IMR-90 (cell line): ENCODE measurements at regions not wholly inside any gene's neighbourhood (a gene's known extent, or its start where the extent isn't known, plus 50 kb on each side); places are given as distances from the start of the nearest gene placed in this dataset.

Source experiments
- ATAC-seq: fragments of 200-7000 bp; cut with Tn5 transposase; 2 replicates; pipeline ENCODE4 v1.9.1; 2020; ENCODE audit warnings: low read depth, mild to moderate bottlenecking, moderate library complexity
- BruUV-seq: library from RNA; stranded (reverse); fragments of 400-500 nt; replicated peaks from 2 replicates; lab custom pipeline; 2021; lab: Mats Ljungman, UMichigan
- CTCF ChIA-PET: fragments of 300-600 bp; formaldehyde crosslinking; extraction: SDS; loops from one replicate; lab custom pipeline; 2021; ENCODE audit warnings: antibody characterized with exemption; lab: Yijun Ruan, JAX
- POLR2A ChIA-PET: fragments of 300-600 bp; sonication (Branson Sonifier 250); formaldehyde crosslinking; loops from one replicate; lab custom pipeline; 2022; ENCODE audit warnings: antibody characterized with exemption; ENCODE audit not compliant: unreplicated experiment; lab: Charles Lee
- DNase-seq: peaks from one replicate; pipeline ENCODE4 v3.0.0; 2013
- H2AFZ ChIP-seq: replicated peaks from 2 replicates; pipeline ENCODE3; 2013; ENCODE audit warnings: low read length, mild to moderate bottlenecking; ENCODE audit not compliant: poor library complexity
- H2AK5ac ChIP-seq: 2 replicates; pipeline ENCODE4 v1.6.1; 2013; ENCODE audit warnings: low read depth, low read length, inconsistent platforms
- H2AK9ac ChIP-seq: replicated peaks from 2 replicates; pipeline ENCODE3; 2013; ENCODE audit warnings: mild to moderate bottlenecking, low read depth, low read length, moderate library complexity; ENCODE audit not compliant: poor library complexity
- H2BK120ac ChIP-seq: 2 replicates; pipeline ENCODE4 v1.6.1; 2013; ENCODE audit warnings: low read depth, low read length, inconsistent platforms
- H2BK15ac ChIP-seq: 3 replicates; pipeline ENCODE4 v1.6.1; 2013; ENCODE audit warnings: low read depth, low read length, inconsistent platforms
- H2BK20ac ChIP-seq: 2 replicates; pipeline ENCODE4 v1.6.1; 2013; ENCODE audit warnings: low read depth, mild to moderate bottlenecking, inconsistent platforms, low read length, moderate library complexity
- H2BK5ac ChIP-seq: 2 replicates; pipeline ENCODE4 v1.6.1; 2013; ENCODE audit warnings: mild to moderate bottlenecking, low read depth, low read length, inconsistent platforms; ENCODE audit not compliant: poor library complexity, severe bottlenecking
- H3K14ac ChIP-seq: replicated peaks from 2 replicates; pipeline ENCODE4 v1.6.1; 2013; ENCODE audit warnings: low read depth, low read length, inconsistent platforms
- H3K18ac ChIP-seq: 2 replicates; pipeline ENCODE4 v1.6.1; 2013; ENCODE audit warnings: low read depth, low read length, control low read depth
- H3K23ac ChIP-seq: 2 replicates; pipeline ENCODE4 v1.6.1; 2013; ENCODE audit warnings: low read depth, low read length, inconsistent platforms
- H3K27ac ChIP-seq: 2 replicates; pipeline ENCODE4 v1.5.1; 2013; ENCODE audit warnings: mild to moderate bottlenecking, control low read depth, low read length; ENCODE audit not compliant: insufficient read depth
- H3K27me3 ChIP-seq: 2 replicates; pipeline ENCODE4 v1.6.1; 2013; ENCODE audit warnings: low read length; ENCODE audit not compliant: control insufficient read depth, insufficient read depth
- H3K36me3 ChIP-seq: 2 replicates; pipeline ENCODE4 v1.6.1; 2013; ENCODE audit warnings: low read length, mixed read lengths; ENCODE audit not compliant: control insufficient read depth, insufficient read depth
- H3K4ac ChIP-seq: 2 replicates; pipeline ENCODE4 v1.6.1; 2013; ENCODE audit warnings: low read depth, low read length, inconsistent platforms
- H3K4me1 ChIP-seq: 2 replicates; pipeline ENCODE4 v1.6.1; 2013; ENCODE audit warnings: low read length, mixed read lengths; ENCODE audit not compliant: control insufficient read depth, insufficient read depth
- H3K4me2 ChIP-seq: 2 replicates; pipeline ENCODE4 v1.6.1; 2013; ENCODE audit warnings: low read depth, mild to moderate bottlenecking, control low read depth, low read length, moderate library complexity
- H3K4me3 ChIP-seq: 2 replicates; pipeline ENCODE4 v1.5.1; 2013; ENCODE audit warnings: low read depth, mild to moderate bottlenecking, control low read depth, low read length, moderate library complexity; ENCODE audit not compliant: insufficient read depth
- H3K56ac ChIP-seq: 2 replicates; pipeline ENCODE4 v1.6.1; 2013; ENCODE audit warnings: low read length, inconsistent platforms; ENCODE audit not compliant: insufficient read depth; ENCODE audit errors: extremely low read depth
- H3K79me1 ChIP-seq, 2 experiments: 2 replicates each; pipeline ENCODE4 v1.6.1; 2013; ENCODE audit warnings: low read length in 2 of 2, inconsistent platforms in 1 of 2, low read depth in 1 of 2
- H3K9ac ChIP-seq: 2 replicates; pipeline ENCODE4 v1.6.1; 2013; ENCODE audit warnings: low read depth, low read length, control low read depth
- H3K9me1 ChIP-seq: 2 replicates; pipeline ENCODE4 v1.6.1; 2013; ENCODE audit warnings: low read length, inconsistent platforms; ENCODE audit not compliant: insufficient read depth
- H3K9me3 ChIP-seq: 2 replicates; pipeline ENCODE4 v1.6.1; 2013; ENCODE audit warnings: low read length; ENCODE audit not compliant: control insufficient read depth, insufficient read depth
- H4K20me1 ChIP-seq: 2 replicates; pipeline ENCODE4 v1.6.1; 2013; ENCODE audit warnings: low read length, inconsistent platforms; ENCODE audit not compliant: insufficient read depth
- H4K5ac ChIP-seq: 2 replicates; pipeline ENCODE4 v1.6.1; 2013; ENCODE audit warnings: mild to moderate bottlenecking, low read depth, low read length, control low read depth
- H4K8ac ChIP-seq, 2 experiments: 2 replicates each; pipeline ENCODE4 v1.6.1; 2013; ENCODE audit warnings: low read depth in 2 of 2, low read length in 2 of 2, control low read depth in 1 of 2, inconsistent platforms in 1 of 2
- H4K91ac ChIP-seq: 2 replicates; pipeline ENCODE4 v1.6.1; 2013; ENCODE audit warnings: low read depth, low read length, inconsistent platforms; ENCODE audit not compliant: insufficient read depth
- BHLHE40 ChIP-seq: fragments of 150-350 bp; IDR thresholded peaks from 2 replicates; pipeline ENCODE4 v1.6.1; 2016; ENCODE audit warnings: mild to moderate bottlenecking, low read depth, low read length
- CTCF ChIP-seq: conservative IDR thresholded peaks from 2 replicates; pipeline ENCODE4 v1.5.1; 2012; ENCODE audit warnings: mild to moderate bottlenecking, low read depth, low read length, improper control_type of control experiment
- FOS ChIP-seq: fragments of 150-350 bp; IDR thresholded peaks from 2 replicates; pipeline ENCODE4 v1.6.1; 2016; ENCODE audit warnings: low read depth, low read length
- MAFK ChIP-seq: IDR thresholded peaks from 2 replicates; pipeline ENCODE4 v1.6.1; 2012; ENCODE audit warnings: low read depth, low read length, improper control_type of control experiment
- NFE2L2 ChIP-seq: fragments of 150-350 bp; IDR thresholded peaks from 2 replicates; pipeline ENCODE4 v1.6.1; 2016; ENCODE audit warnings: low read depth, mild to moderate bottlenecking, low read length
- RCOR1 ChIP-seq: IDR thresholded peaks from 2 replicates; pipeline ENCODE4 v1.6.1; 2012; ENCODE audit warnings: mild to moderate bottlenecking, low read length, improper control_type of control experiment; ENCODE audit not compliant: insufficient replicate concordance
- WGBS, 2 experiments: methylation state at CpG; one replicate each; pipeline versions ENCODE4 v1.1.5 to v1.1.7; 2013; ENCODE audit warnings: missing lambda C conversion rate in 2 of 2; ENCODE audit not compliant: insufficient read length in 1 of 2; ENCODE audit errors: extremely low coverage in 2 of 2; 5-methylcytosine and 5-hydroxymethylcytosine counted together
- dilution Hi-C: fragments of 300-500 bp; cut with HindIII; formaldehyde crosslinking; loops from one replicate; pipeline ENCODE4 v1.14.3; 2018; ENCODE audit warnings: low sequenced_read_pairs; ENCODE audit not compliant: unreplicated experiment
- in situ Hi-C: fragments of 300-500 bp; cut with MboI; formaldehyde crosslinking; loops from 3 replicates; pipeline ENCODE4 v1.14.3; 2019; ENCODE audit warnings: low sequenced_read_pairs, inconsistent platforms, mixed read lengths
- intact Hi-C: fragments of 100-400 bp; cut with micrococcal nuclease; formaldehyde crosslinking; loops from 2 replicates; pipeline ENCODE4 v1.10.0; 2022

GRCh38 chr11:116694815-116695590, 77.8 kb downstream of the BUD13 start:
- TF ChIP-seq NFE2L2 = no peak
- no peak for TF ChIP-seq BHLHE40
- TF ChIP-seq FOS = no peak
- no peak for TF ChIP-seq RCOR1
- TF ChIP-seq CTCF = no peak
- TF ChIP-seq MAFK = no peak
- WGBS, 2 experiments = 82% methylated on average over 7 of the region's 14 CpGs; no CpG with 5 or more reads in 1 of the 2 experiments
- H3K36me3 ChIP-seq = no peaks in the 10 kb centered on the region
- H2AFZ ChIP-seq = peak overlapping the region; percentile 32
- no peak overlapping the region for H3K14ac ChIP-seq
- no peak overlapping the region for H4K91ac ChIP-seq
- H3K4me1 ChIP-seq = no peaks in the 10 kb centered on the region
- no peak overlapping the region for H2BK20ac ChIP-seq
- no peak overlapping the region for H3K4me2 ChIP-seq
- dilution Hi-C loops = no loop called here
- DNase-seq (no peak), ATAC-seq (no peak)
- H3K9ac ChIP-seq = no peak overlapping the region
- intact Hi-C loops = no loop called here
- H3K4ac ChIP-seq = no peak overlapping the region
- H3K9me3 ChIP-seq = no peaks in the 10 kb centered on the region
- H2AK5ac ChIP-seq = no peak overlapping the region
- BruUV-seq = no TSS peak
- H2BK15ac ChIP-seq = no peak overlapping the region
- no peak overlapping the region for H3K27ac ChIP-seq
- peaks cover 18% of the 10 kb centered on the region for H3K27me3 ChIP-seq
- in situ Hi-C loops = loop anchor here (25.0 kb wide), 1 partner anchor 1358 kb away; no protein-coding TSS in a partner anchor
- H3K18ac ChIP-seq = no peak overlapping the region
- ChIA-PET CTCF (no interaction called here), POLR2A (no interaction called here)
- H2BK120ac ChIP-seq = no peak overlapping the region
- H4K5ac ChIP-seq = no peak overlapping the region
- no peaks in the 10 kb centered on the region for H3K9me1 ChIP-seq
- no peak overlapping the region for H2BK5ac ChIP-seq
- no peak overlapping the region for H3K4me3 ChIP-seq
- no peaks in the 10 kb centered on the region for H3K79me1 ChIP-seq
- no peak overlapping the region for H4K8ac ChIP-seq
- no peak overlapping the region for H3K23ac ChIP-seq
- H4K20me1 ChIP-seq = no peaks in the 10 kb centered on the region; the same call in 1 of the 2 replicates
- H2AK9ac ChIP-seq = peak overlapping the region; percentile 81
- H3K56ac ChIP-seq = no peak overlapping the region
